Naive thymus-derived CD4-positive, alpha-beta T cell (primary cell): ENCODE measurements at regions not wholly inside any gene's neighbourhood (a gene's known extent, or its start where the extent isn't known, plus 50 kb on each side); places are given as distances from the start of the nearest gene placed in this dataset.
"Not testable (repeated sequence)": the region's sequence is repeated elsewhere in the genome, so short reads cannot be mapped to it uniquely, and the experiment has no call there.

Experiments used
- ATAC-seq: fragments of 150-1000 bp; cut with Tn5 transposase; 2 replicates; pipeline ENCODE4 v1.10.0; 2021; ENCODE audit warnings: mild to moderate bottlenecking, moderate library complexity
- CTCF ChIA-PET: fragments of 350-600 bp; sonication (Branson Sonifier 250); formaldehyde crosslinking; loops from one replicate; lab custom pipeline; 2021; ENCODE audit warnings: antibody characterized with exemption; lab: Charles Lee
- POLR2A ChIA-PET: fragments of 350-600 bp; sonication (Branson Sonifier 250); formaldehyde crosslinking; loops from one replicate; lab custom pipeline; 2021; ENCODE audit warnings: antibody characterized with exemption, inconsistent platforms; lab: Charles Lee
- DNase-seq, 9 donors: peaks; one replicate each; pipeline versions ENCODE4 v3.0.0 to v3.0.0-alpha.2; 2020 to 2022; ENCODE audit warnings: mixed read lengths in 1 of 9
- H3K27ac ChIP-seq: one replicate; pipeline ENCODE4 v1.7.0; 2013; ENCODE audit warnings: mild to moderate bottlenecking, low read depth, low read length, moderate library complexity
- H3K27me3 ChIP-seq, 2 donors: one replicate each; pipeline ENCODE4 v1.7.0; 2013; ENCODE audit warnings: low read length in 2 of 2, mild to moderate bottlenecking in 2 of 2, moderate library complexity in 2 of 2; ENCODE audit not compliant: control insufficient read depth in 2 of 2, insufficient read depth in 2 of 2
- H3K36me3 ChIP-seq, 3 experiments: 1 replicate in 2 of 3; 2 replicates in 1 of 3; pipeline ENCODE4 v1.7.0; 2013; ENCODE audit warnings: low read length in 3 of 3, mild to moderate bottlenecking in 3 of 3, moderate library complexity in 1 of 3; ENCODE audit not compliant: insufficient read depth in 3 of 3, control insufficient read depth in 2 of 3
- H3K4me1 ChIP-seq, 2 donors: one replicate each; pipeline ENCODE4 v1.7.0; 2013; ENCODE audit warnings: low read length in 2 of 2, mild to moderate bottlenecking in 2 of 2, moderate library complexity in 1 of 2; ENCODE audit not compliant: control insufficient read depth in 2 of 2, insufficient read depth in 2 of 2
- H3K4me3 ChIP-seq: 2 replicates; pipeline ENCODE4 v1.7.0; 2013; ENCODE audit warnings: mild to moderate bottlenecking, low read length
- H3K9me3 ChIP-seq, 3 experiments: 1 replicate in 2 of 3; 2 replicates in 1 of 3; pipeline ENCODE4 v1.7.0; 2013; ENCODE audit warnings: low read length in 3 of 3; ENCODE audit not compliant: control insufficient read depth in 2 of 3
- H3K27ac Mint-ChIP-seq, 9 donors: one replicate each; pipeline ENCODE4 v1.8.0; 2020 to 2022; ENCODE audit warnings: mixed read lengths in 9 of 9, mild to moderate bottlenecking in 8 of 9, moderate library complexity in 5 of 9, inconsistent platforms in 2 of 9
- H3K27me3 Mint-ChIP-seq, 5 donors: one replicate each; pipeline ENCODE4 v1.8.0; 2021 to 2022; ENCODE audit warnings: mixed read lengths in 5 of 5, mild to moderate bottlenecking in 1 of 5
- H3K36me3 Mint-ChIP-seq, 5 donors: one replicate each; pipeline ENCODE4 v1.8.0; 2020 to 2022; ENCODE audit warnings: mixed read lengths in 5 of 5, mild to moderate bottlenecking in 3 of 5, inconsistent platforms in 1 of 5
- H3K4me1 Mint-ChIP-seq, 7 donors: one replicate each; pipeline ENCODE4 v1.8.0; 2020 to 2022; ENCODE audit warnings: mixed read lengths in 7 of 7, mild to moderate bottlenecking in 3 of 7, inconsistent platforms in 1 of 7
- H3K4me3 Mint-ChIP-seq, 10 donors: one replicate each; pipeline ENCODE4 v1.8.0; 2020 to 2022; ENCODE audit warnings: mild to moderate bottlenecking in 10 of 10, mixed read lengths in 10 of 10, moderate library complexity in 6 of 10, inconsistent platforms in 2 of 10
- H3K9me3 Mint-ChIP-seq, 11 donors: one replicate each; pipeline ENCODE4 v1.8.0; 2020 to 2022; ENCODE audit warnings: mixed read lengths in 11 of 11, mild to moderate bottlenecking in 4 of 11, inconsistent platforms in 1 of 11, moderate library complexity in 1 of 11
- intact Hi-C, 2 donors: fragments of 100-400 bp; cut with micrococcal nuclease; formaldehyde crosslinking; loops; one replicate each; pipeline ENCODE4 v1.15.1; 2023

DNA sequence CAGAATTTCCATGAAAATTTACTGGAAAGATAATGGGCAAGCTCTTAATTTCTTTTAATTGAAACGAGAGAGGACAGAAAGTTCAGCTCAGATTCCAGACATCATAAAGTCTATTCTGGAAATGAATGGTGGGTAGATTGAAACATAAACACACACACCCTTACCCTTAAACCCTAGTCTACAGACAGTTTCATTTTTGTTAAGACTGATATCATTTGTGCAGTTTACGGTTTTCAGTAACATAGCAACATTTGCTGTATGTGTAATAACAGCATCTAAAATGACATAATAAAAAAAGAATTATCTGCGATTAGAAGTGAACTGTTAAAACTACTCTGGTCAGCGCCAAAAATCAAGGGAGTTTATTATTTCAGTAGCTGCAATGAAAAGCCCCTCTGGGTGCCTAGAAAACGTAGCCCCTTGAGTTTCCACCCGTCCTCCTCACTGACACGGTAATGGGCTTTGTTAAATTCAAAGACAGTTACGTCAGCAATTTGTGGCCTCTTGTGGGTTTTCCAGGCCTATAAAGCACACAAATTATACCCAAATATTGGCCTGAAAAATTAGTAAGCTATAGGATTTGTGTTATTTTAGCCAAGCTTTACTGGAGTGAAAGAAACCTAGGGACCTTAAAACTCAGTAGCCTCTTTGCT lies 520.6 kb upstream of the SOX9 start:
- POLR2A ChIA-PET, result no interaction called here
- no peaks in the 10 kb centered on the region for H3K36me3 Mint-ChIP-seq
- DNase-seq (no peak), ATAC-seq (no peak)
- Histone ChIP-seq H3K36me3 (no peaks in the 10 kb centered on the region), H3K27me3 (no peaks in the 10 kb centered on the region), H3K4me3 (no peak overlapping the region), H3K9me3 (no peaks in the 10 kb centered on the region), H3K27ac (no peak overlapping the region), H3K4me1 (no peaks in the 10 kb centered on the region)
- no peaks in the 10 kb centered on the region for H3K4me1 Mint-ChIP-seq
- CTCF ChIA-PET, result no interaction called here
- no peaks in the 10 kb centered on the region for H3K27me3 Mint-ChIP-seq
- peaks cover 0 to 9% (median 4%) of the 10 kb centered on the region in 11 donors for H3K9me3 Mint-ChIP-seq
- H3K27ac Mint-ChIP-seq, result no peak overlapping the region
- intact Hi-C loops, result no loop called here
- no peak overlapping the region for H3K4me3 Mint-ChIP-seq

DNA sequence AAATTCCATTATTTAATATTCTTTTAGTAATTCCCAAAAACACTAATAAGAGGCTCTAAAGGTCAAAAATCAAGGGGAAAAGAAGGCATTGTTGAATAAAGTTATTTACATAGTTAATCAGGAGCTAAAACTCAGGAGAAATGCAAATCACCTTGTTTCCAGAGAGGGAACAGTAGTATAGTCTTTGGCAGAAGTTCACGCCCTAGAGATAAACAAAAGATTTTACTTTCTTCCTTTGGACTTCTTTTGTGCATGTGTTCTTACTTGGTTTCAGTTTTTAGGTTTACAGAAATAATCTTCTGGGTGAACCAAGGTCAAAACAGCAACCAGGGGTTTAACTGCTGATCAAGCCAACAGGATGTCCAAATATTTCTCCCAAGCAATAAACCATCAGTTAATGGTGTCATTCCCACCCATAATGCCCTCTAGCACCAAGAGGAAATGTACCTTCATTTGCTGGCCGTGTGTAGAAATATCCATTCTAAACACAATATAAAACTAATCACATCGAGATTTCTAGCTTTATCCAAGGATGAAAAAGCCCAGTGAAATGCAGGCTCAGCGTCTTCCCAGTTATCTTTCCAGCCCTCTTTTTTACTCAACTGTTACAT lies 518.8 kb upstream of the SOX9 start:
- intact Hi-C loops, result no loop called here
- Mint-ChIP-seq H3K4me3 (no peak overlapping the region), H3K27me3 (no peaks in the 10 kb centered on the region), H3K9me3 (peaks cover 0 to 16% (median 4%) of the 10 kb centered on the region in 11 donors), H3K27ac (no peak overlapping the region), H3K36me3 (no peaks in the 10 kb centered on the region), H3K4me1 (no peaks in the 10 kb centered on the region)
- Histone ChIP-seq H3K36me3 (no peaks in the 10 kb centered on the region), H3K4me3 (no peak overlapping the region), H3K9me3 (no peaks in the 10 kb centered on the region), H3K4me1 (no peaks in the 10 kb centered on the region), H3K27ac (no peak overlapping the region), H3K27me3 (no peaks in the 10 kb centered on the region)
- CTCF ChIA-PET, result no interaction called here
- DNase-seq (no peak), ATAC-seq (no peak)
- POLR2A ChIA-PET, result no interaction called here

DNA sequence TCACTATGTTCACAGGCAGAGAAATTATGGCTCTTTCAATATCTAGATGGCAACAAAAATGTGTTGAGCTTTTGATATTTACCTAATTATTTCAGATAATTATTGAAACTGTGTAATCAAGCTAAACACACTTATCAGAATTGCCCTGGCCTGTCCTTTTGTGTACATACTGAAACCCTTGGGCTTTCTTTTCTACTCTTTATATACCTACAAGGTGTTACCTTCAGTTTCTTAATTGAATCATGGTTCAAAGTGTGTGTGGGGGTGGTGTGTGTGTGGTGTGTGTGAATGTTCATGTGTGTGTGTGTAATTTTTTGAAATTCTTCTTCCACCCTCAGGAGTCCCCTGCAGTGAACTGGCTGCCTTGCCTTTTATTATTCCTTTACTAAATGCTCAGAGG lies 506.8 kb upstream of the SOX9 start:
- H3K27ac ChIP-seq, result no peak overlapping the region
- H3K36me3 ChIP-seq, result no peaks in the 10 kb centered on the region
- H3K4me3 ChIP-seq, result no peak overlapping the region
- H3K36me3 Mint-ChIP-seq, result peaks cover 0 to 6% (median 0%) of the 10 kb centered on the region in 5 donors
- no peaks in the 10 kb centered on the region for H3K27me3 ChIP-seq
- no peaks in the 10 kb centered on the region for H3K9me3 ChIP-seq
- ATAC-seq (no peak), DNase-seq (no peak)
- H3K9me3 Mint-ChIP-seq, result peaks cover 2 to 39% (median 17%) of the 10 kb centered on the region in 11 donors
- H3K4me3 Mint-ChIP-seq, result no peak overlapping the region
- peaks cover 0 to 8% (median 0%) of the 10 kb centered on the region in 5 donors for H3K27me3 Mint-ChIP-seq
- no peak overlapping the region for H3K27ac Mint-ChIP-seq
- H3K4me1 Mint-ChIP-seq, result no peaks in the 10 kb centered on the region
- intact Hi-C loops, result no loop called here
- H3K4me1 ChIP-seq, result no peaks in the 10 kb centered on the region
- ChIA-PET POLR2A (no interaction called here), CTCF (no interaction called here)

- ChIA-PET CTCF (no interaction called here), POLR2A (no interaction called here)
- H3K4me1 Mint-ChIP-seq, result no peaks in the 10 kb centered on the region
- H3K27ac ChIP-seq, result no peak overlapping the region
- H3K4me3 Mint-ChIP-seq, result no peak overlapping the region
- DNase-seq (no peak), ATAC-seq (no peak)
- H3K4me3 ChIP-seq, result no peak overlapping the region
- H3K27me3 ChIP-seq, result no peaks in the 10 kb centered on the region
- no peaks in the 10 kb centered on the region for H3K36me3 ChIP-seq
- peaks cover 0 to under 1% (median 0%) of the 10 kb centered on the region in 3 experiments for H3K9me3 ChIP-seq
- intact Hi-C loops, result no loop called here
- no peak overlapping the region for H3K27ac Mint-ChIP-seq
- H3K27me3 Mint-ChIP-seq, result peaks cover 0 to 8% (median 0%) of the 10 kb centered on the region in 5 donors
- H3K9me3 Mint-ChIP-seq, result peaks cover 2 to 48% (median 25%) of the 10 kb centered on the region in 11 donors
- H3K36me3 Mint-ChIP-seq, result peaks cover 0 to 6% (median 0%) of the 10 kb centered on the region in 5 donors
- no peaks in the 10 kb centered on the region for H3K4me1 ChIP-seq
These were observed 505.0 kb upstream of the SOX9 start for GRCh38 chr17:71615820-71616219.

- H3K27ac Mint-ChIP-seq, CTCF ChIA-PET, H3K9me3 ChIP-seq, intact Hi-C loops, H3K27me3 Mint-ChIP-seq, POLR2A ChIA-PET, DNase-seq, ATAC-seq, H3K4me3 ChIP-seq, H3K27me3 ChIP-seq, H3K27ac ChIP-seq, H3K4me3 Mint-ChIP-seq, H3K36me3 Mint-ChIP-seq, H3K4me1 ChIP-seq, H3K36me3 ChIP-seq, H3K4me1 Mint-ChIP-seq: not testable (repeated sequence)
- peaks cover 2 to 45% (median 24%) of the 10 kb centered on the region in 11 donors for H3K9me3 Mint-ChIP-seq
These were observed 503.1 kb upstream of the SOX9 start for GRCh38 chr17:71617767-71618166.

- CTCF ChIA-PET, result no interaction called here
- H3K9me3 ChIP-seq, result peaks cover 0 to 5% (median 0%) of the 10 kb centered on the region in 3 experiments
These were observed 495.5 kb upstream of the SOX9 start for GRCh38 chr17:71625330-71625729.

DNA sequence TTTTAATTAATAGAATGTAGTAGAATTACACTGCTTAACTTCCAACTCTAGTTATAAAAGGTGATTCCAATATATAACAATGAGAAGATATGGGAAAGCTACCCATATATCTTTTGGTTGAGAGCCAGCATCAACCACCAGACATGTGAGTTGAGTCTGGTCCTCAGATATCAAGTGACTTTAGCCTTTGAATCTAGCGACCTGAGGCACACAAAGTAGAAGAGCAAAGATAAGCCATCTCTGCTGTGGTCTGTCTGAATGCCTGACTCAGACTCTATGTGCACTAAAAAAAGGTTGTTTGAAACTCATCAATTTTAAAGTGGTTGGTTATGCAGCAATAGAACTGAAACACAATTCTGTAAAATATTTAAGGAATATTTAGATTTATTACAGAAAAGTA lies 492.5 kb upstream of the SOX9 start:
- CTCF ChIA-PET, result no interaction called here
- H3K36me3 Mint-ChIP-seq, result no peaks in the 10 kb centered on the region
- Histone ChIP-seq H3K4me3 (no peak overlapping the region), H3K27me3 (no peaks in the 10 kb centered on the region), H3K9me3 (no peaks in the 10 kb centered on the region), H3K27ac (no peak overlapping the region), H3K36me3 (no peaks in the 10 kb centered on the region), H3K4me1 (no peaks in the 10 kb centered on the region)
- H3K27ac Mint-ChIP-seq, result no peak overlapping the region
- no peak for DNase-seq
- H3K9me3 Mint-ChIP-seq, result peaks cover 0 to 17% (median 6%) of the 10 kb centered on the region in 11 donors
- ATAC-seq, result no peak
- intact Hi-C loops, result no loop called here
- no peaks in the 10 kb centered on the region for H3K27me3 Mint-ChIP-seq
- H3K4me1 Mint-ChIP-seq, result no peaks in the 10 kb centered on the region
- no peak overlapping the region for H3K4me3 Mint-ChIP-seq
- POLR2A ChIA-PET, result no interaction called here

More at GRCh38 chr17:71625330-71625729, 495.5 kb upstream of the SOX9 start:
- no peaks in the 10 kb centered on the region for H3K27me3 Mint-ChIP-seq
- Histone ChIP-seq H3K36me3 (no peaks in the 10 kb centered on the region), H3K27me3 (no peaks in the 10 kb centered on the region), H3K27ac (no peak overlapping the region), H3K4me1 (no peaks in the 10 kb centered on the region), H3K4me3 (no peak overlapping the region)
- H3K9me3 Mint-ChIP-seq, result peaks cover 1 to 18% (median 10%) of the 10 kb centered on the region in 11 donors
- intact Hi-C loops, result no loop called here
- no peak overlapping the region for H3K27ac Mint-ChIP-seq
- POLR2A ChIA-PET, result no interaction called here
- DNase-seq, result no peak
- H3K4me1 Mint-ChIP-seq, result no peaks in the 10 kb centered on the region
- ATAC-seq, result no peak
- no peaks in the 10 kb centered on the region for H3K36me3 Mint-ChIP-seq
- H3K4me3 Mint-ChIP-seq, result no peak overlapping the region
